GM23338 (cell line): ENCODE measurements at regions not wholly inside any gene's neighbourhood (a gene's known extent, or its start where the extent isn't known, plus 50 kb on each side); places are given as distances from the start of the nearest gene placed in this dataset.

Experiments used
- ATAC-seq: fragments of 200-7000 bp; cut with Tn5 transposase; 3 replicates; pipeline ENCODE4 v1.9.1; 2020
- DNase-seq: peaks from one replicate; pipeline ENCODE4 v3.0.0-alpha.2; 2015; ENCODE audit warnings: low spot score
- H2AFZ ChIP-seq: fragments of 200-600 bp; sonication (generic); 2 replicates; pipeline ENCODE4 v1.8.0; 2016; ENCODE audit warnings: antibody characterized with exemption, mild to moderate bottlenecking, moderate library complexity
- H3F3A ChIP-seq: fragments of 200-600 bp; sonication (generic); replicated peaks from 2 replicates; pipeline ENCODE4 v1.8.0; 2017; ENCODE audit warnings: antibody characterized with exemption, mixed run types, low read depth
- H3K27ac ChIP-seq: fragments of 200-600 bp; sonication (generic); 2 replicates; pipeline ENCODE4 v1.6.1; 2016; ENCODE audit warnings: low read depth
- H3K27me3 ChIP-seq: fragments of 200-600 bp; sonication (generic); 2 replicates; pipeline ENCODE4 v1.8.0; 2016; ENCODE audit warnings: mild to moderate bottlenecking, mixed run types, moderate library complexity; ENCODE audit not compliant: insufficient read depth
- H3K36me3 ChIP-seq: fragments of 200-600 bp; sonication (generic); 2 replicates; pipeline ENCODE4 v1.8.0; 2016; ENCODE audit warnings: mild to moderate bottlenecking; ENCODE audit not compliant: insufficient read depth
- H3K4me1 ChIP-seq: fragments of 200-600 bp; sonication (generic); 2 replicates; pipeline ENCODE4 v1.8.0; 2016; ENCODE audit warnings: mild to moderate bottlenecking, moderate library complexity; ENCODE audit not compliant: insufficient read depth
- H3K4me2 ChIP-seq: fragments of 200-600 bp; sonication (generic); 2 replicates; pipeline ENCODE4 v1.7.1; 2017; ENCODE audit warnings: mixed run types
- H3K4me3 ChIP-seq: fragments of 200-600 bp; sonication (generic); 2 replicates; pipeline ENCODE4 v1.6.1; 2016; ENCODE audit warnings: mixed run types
- H3K79me2 ChIP-seq: fragments of 200-600 bp; sonication (generic); replicated peaks from 2 replicates; pipeline ENCODE4 v1.8.0; 2017; ENCODE audit warnings: mild to moderate bottlenecking; ENCODE audit not compliant: insufficient read depth
- H3K9me2 ChIP-seq: fragments of 200-600 bp; sonication (generic); 2 replicates; pipeline ENCODE4 v1.8.0; 2017; ENCODE audit not compliant: insufficient read depth
- H4K20me1 ChIP-seq: fragments of 200-600 bp; sonication (generic); replicated peaks from 2 replicates; pipeline ENCODE4 v1.8.0; 2017; ENCODE audit warnings: mild to moderate bottlenecking; ENCODE audit not compliant: insufficient read depth
- H3K27ac Mint-ChIP-seq: 2 replicates; pipeline ENCODE4 v1.8.0; 2020; ENCODE audit warnings: inconsistent platforms, mild to moderate bottlenecking, moderate library complexity, mixed read lengths
- H3K27me3 Mint-ChIP-seq: 3 replicates; pipeline ENCODE4 v1.8.0; 2022; ENCODE audit warnings: low read depth, mild to moderate bottlenecking, moderate library complexity, mixed read lengths, inconsistent platforms; ENCODE audit not compliant: insufficient read depth, poor library complexity
- H3K36me3 Mint-ChIP-seq: 3 replicates; pipeline ENCODE4 v1.8.0; 2021; ENCODE audit warnings: low read depth, mild to moderate bottlenecking, inconsistent platforms, moderate library complexity, mixed read lengths
- H3K4me1 Mint-ChIP-seq: 3 replicates; pipeline ENCODE4 v1.8.0; 2020; ENCODE audit warnings: mild to moderate bottlenecking, inconsistent platforms, mixed read lengths
- H3K4me3 Mint-ChIP-seq: 3 replicates; pipeline ENCODE4 v1.8.0; 2021; ENCODE audit warnings: moderate library complexity, mild to moderate bottlenecking, inconsistent platforms, mixed read lengths
- H3K9me3 Mint-ChIP-seq: 3 replicates; pipeline ENCODE4 v1.8.0; 2020; ENCODE audit warnings: moderate library complexity, mild to moderate bottlenecking, inconsistent platforms, mixed read lengths
- CREB1 ChIP-seq: fragments of 250-450 bp; sonication (Bioruptor Pico); IDR thresholded peaks from 2 replicates; pipeline ENCODE4 v1.5.0; 2020; ENCODE audit warnings: low read depth, mild to moderate bottlenecking, moderate library complexity
- NANOG ChIP-seq: IDR thresholded peaks from 2 replicates; pipeline ENCODE4 v1.6.1; 2016; ENCODE audit warnings: antibody characterized with exemption, borderline replicate concordance
- POLR2AphosphoS5 ChIP-seq: IDR thresholded peaks from 2 replicates; pipeline ENCODE4 v1.6.1; 2016; ENCODE audit warnings: antibody characterized with exemption, low read depth
- STAT1 ChIP-seq: IDR thresholded peaks from one replicate; pipeline ENCODE4 v1.6.1; 2016; ENCODE audit warnings: antibody characterized with exemption; ENCODE audit not compliant: unreplicated experiment
- ZNF114 ChIP-seq: fragments of 250-450 bp; sonication (Bioruptor Pico); IDR thresholded peaks from 2 replicates; pipeline ENCODE4 v1.5.0; 2020; ENCODE audit warnings: mild to moderate bottlenecking, moderate library complexity
- TF ChIP-seq, protein P1 (sequence below): fragments of 250-450 bp; sonication (Bioruptor Pico); IDR thresholded peaks from 2 replicates; pipeline ENCODE4 v1.5.0; 2020; ENCODE audit warnings: mild to moderate bottlenecking, moderate library complexity
- TF ChIP-seq, protein P2 (sequence below): IDR thresholded peaks from 2 replicates; pipeline ENCODE4 v1.6.1; 2016; ENCODE audit warnings: antibody characterized with exemption
- TF ChIP-seq, protein P3 (sequence below), 2 experiments: fragments of 200-600 bp in 1 of 2; sonication (generic) in 1 of 2; conservative IDR thresholded peaks; 2 replicates each; pipeline versions ENCODE4 v1.5.1 to v1.6.1; 2016 to 2017; ENCODE audit warnings: antibody characterized with exemption in 2 of 2, low read depth in 2 of 2, mild to moderate bottlenecking in 2 of 2, moderate library complexity in 1 of 2

DNA sequence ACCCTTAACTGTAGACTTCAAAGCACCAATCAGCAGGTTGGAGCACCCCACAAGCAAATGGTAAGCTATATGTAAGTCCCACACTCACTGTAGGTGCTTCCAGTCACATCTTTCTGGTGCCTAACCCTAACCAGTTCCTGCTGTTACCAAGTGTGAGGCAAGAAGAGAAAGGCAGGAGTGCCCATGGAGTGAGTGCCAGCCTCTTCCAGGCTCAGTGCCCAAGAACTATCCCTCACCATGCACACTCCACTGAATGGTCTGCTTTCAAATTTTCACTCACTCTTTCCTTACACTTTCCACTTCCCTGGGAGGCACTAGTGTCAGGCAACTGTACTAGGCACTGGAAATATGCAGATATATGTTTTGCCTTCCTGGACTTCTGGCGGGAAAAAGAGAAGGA, 62.2 kb upstream of the ZDHHC17 start (continued):
- TF ChIP-seq, protein P1, sequence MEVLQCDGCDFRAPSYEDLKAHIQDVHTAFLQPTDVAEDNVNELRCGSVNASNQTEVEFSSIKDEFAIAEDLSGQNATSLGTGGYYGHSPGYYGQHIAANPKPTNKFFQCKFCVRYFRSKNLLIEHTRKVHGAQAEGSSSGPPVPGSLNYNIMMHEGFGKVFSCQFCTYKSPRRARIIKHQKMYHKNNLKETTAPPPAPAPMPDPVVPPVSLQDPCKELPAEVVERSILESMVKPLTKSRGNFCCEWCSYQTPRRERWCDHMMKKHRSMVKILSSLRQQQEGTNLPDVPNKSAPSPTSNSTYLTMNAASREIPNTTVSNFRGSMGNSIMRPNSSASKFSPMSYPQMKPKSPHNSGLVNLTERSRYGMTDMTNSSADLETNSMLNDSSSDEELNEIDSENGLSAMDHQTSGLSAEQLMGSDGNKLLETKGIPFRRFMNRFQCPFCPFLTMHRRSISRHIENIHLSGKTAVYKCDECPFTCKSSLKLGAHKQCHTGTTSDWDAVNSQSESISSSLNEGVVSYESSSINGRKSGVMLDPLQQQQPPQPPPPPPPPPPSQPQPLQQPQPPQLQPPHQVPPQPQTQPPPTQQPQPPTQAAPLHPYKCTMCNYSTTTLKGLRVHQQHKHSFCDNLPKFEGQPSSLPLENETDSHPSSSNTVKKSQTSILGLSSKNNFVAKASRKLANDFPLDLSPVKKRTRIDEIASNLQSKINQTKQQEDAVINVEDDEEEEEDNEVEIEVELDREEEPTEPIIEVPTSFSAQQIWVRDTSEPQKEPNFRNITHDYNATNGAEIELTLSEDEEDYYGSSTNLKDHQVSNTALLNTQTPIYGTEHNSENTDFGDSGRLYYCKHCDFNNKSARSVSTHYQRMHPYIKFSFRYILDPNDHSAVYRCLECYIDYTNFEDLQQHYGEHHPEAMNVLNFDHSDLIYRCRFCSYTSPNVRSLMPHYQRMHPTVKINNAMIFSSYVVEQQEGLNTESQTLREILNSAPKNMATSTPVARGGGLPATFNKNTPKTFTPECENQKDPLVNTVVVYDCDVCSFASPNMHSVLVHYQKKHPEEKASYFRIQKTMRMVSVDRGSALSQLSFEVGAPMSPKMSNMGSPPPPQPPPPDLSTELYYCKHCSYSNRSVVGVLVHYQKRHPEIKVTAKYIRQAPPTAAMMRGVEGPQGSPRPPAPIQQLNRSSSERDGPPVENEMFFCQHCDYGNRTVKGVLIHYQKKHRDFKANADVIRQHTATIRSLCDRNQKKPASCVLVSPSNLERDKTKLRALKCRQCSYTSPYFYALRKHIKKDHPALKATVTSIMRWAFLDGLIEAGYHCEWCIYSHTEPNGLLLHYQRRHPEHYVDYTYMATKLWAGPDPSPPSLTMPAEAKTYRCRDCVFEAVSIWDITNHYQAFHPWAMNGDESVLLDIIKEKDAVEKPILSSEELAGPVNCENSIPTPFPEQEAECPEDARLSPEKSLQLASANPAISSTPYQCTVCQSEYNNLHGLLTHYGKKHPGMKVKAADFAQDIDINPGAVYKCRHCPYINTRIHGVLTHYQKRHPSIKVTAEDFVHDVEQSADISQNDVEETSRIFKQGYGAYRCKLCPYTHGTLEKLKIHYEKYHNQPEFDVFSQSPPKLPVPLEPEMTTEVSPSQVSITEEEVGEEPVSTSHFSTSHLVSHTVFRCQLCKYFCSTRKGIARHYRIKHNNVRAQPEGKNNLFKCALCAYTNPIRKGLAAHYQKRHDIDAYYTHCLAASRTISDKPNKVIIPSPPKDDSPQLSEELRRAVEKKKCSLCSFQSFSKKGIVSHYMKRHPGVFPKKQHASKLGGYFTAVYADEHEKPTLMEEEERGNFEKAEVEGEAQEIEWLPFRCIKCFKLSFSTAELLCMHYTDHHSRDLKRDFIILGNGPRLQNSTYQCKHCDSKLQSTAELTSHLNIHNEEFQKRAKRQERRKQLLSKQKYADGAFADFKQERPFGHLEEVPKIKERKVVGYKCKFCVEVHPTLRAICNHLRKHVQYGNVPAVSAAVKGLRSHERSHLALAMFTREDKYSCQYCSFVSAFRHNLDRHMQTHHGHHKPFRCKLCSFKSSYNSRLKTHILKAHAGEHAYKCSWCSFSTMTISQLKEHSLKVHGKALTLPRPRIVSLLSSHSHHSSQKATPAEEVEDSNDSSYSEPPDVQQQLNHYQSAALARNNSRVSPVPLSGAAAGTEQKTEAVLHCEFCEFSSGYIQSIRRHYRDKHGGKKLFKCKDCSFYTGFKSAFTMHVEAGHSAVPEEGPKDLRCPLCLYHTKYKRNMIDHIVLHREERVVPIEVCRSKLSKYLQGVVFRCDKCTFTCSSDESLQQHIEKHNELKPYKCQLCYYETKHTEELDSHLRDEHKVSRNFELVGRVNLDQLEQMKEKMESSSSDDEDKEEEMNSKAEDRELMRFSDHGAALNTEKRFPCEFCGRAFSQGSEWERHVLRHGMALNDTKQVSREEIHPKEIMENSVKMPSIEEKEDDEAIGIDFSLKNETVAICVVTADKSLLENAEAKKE (CRISPR knock-in tag): no peak
- no peak for TF ChIP-seq NANOG
- no peak for TF ChIP-seq POLR2AphosphoS5
- TF ChIP-seq STAT1: no peak
- no peak for TF ChIP-seq ZNF114 (CRISPR knock-in tag)
- TF ChIP-seq, protein P2, sequence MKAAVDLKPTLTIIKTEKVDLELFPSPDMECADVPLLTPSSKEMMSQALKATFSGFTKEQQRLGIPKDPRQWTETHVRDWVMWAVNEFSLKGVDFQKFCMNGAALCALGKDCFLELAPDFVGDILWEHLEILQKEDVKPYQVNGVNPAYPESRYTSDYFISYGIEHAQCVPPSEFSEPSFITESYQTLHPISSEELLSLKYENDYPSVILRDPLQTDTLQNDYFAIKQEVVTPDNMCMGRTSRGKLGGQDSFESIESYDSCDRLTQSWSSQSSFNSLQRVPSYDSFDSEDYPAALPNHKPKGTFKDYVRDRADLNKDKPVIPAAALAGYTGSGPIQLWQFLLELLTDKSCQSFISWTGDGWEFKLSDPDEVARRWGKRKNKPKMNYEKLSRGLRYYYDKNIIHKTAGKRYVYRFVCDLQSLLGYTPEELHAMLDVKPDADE: no peak
- TF ChIP-seq, protein P3, sequence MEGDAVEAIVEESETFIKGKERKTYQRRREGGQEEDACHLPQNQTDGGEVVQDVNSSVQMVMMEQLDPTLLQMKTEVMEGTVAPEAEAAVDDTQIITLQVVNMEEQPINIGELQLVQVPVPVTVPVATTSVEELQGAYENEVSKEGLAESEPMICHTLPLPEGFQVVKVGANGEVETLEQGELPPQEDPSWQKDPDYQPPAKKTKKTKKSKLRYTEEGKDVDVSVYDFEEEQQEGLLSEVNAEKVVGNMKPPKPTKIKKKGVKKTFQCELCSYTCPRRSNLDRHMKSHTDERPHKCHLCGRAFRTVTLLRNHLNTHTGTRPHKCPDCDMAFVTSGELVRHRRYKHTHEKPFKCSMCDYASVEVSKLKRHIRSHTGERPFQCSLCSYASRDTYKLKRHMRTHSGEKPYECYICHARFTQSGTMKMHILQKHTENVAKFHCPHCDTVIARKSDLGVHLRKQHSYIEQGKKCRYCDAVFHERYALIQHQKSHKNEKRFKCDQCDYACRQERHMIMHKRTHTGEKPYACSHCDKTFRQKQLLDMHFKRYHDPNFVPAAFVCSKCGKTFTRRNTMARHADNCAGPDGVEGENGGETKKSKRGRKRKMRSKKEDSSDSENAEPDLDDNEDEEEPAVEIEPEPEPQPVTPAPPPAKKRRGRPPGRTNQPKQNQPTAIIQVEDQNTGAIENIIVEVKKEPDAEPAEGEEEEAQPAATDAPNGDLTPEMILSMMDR (conservative IDR thresholded peaks at IDR 0.05; ENCODE audit: low read depth in 2 of 2): no peak

DNA sequence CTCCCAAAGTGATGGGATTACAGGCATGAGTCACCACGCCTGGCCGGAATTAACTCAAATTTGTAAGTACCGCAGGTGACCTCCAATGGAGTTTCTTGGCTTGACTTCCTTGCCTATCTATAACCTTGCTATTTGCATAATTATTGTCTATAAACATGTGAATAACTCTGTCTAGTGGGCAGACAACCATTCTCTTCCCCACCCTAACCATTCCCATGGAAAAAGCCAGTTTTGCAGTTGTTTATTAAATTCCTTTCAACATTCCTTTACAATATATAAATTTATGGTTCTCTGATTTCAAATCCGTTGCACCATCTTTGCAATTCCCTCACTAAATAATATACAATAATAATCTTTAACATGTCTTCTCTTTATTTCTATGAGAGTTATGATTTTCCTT, 61.0 kb upstream of the ZDHHC17 start:
- Histone ChIP-seq H2AFZ (no peak overlapping the region), H4K20me1 (no peaks in the 10 kb centered on the region), H3K9me2 (no peaks in the 10 kb centered on the region), H3K4me3 (no peak overlapping the region), H3K27ac (no peak overlapping the region), H3F3A (no peaks in the 10 kb centered on the region), H3K27me3 (no peaks in the 10 kb centered on the region), H3K79me2 (no peaks in the 10 kb centered on the region), H3K36me3 (no peaks in the 10 kb centered on the region), H3K4me1 (peaks cover 10% of the 10 kb centered on the region), H3K4me2 (no peak overlapping the region)
- Mint-ChIP-seq H3K27ac (no peak overlapping the region), H3K9me3 (no peaks in the 10 kb centered on the region), H3K27me3 (peaks cover 5% of the 10 kb centered on the region), H3K4me3 (no peak overlapping the region), H3K36me3 (no peaks in the 10 kb centered on the region), H3K4me1 (peaks cover 23% of the 10 kb centered on the region)
- no peak for DNase-seq
- ATAC-seq: no peak
- no peak for TF ChIP-seq CREB1
- TF ChIP-seq STAT1: no peak
- TF ChIP-seq POLR2AphosphoS5: no peak
- TF ChIP-seq, protein P1 (CRISPR knock-in tag): no peak
